ENCODE measurements at regions not wholly inside any gene's neighbourhood (a gene's known extent, or its start where the extent isn't known, plus 50 kb on each side); places are given as distances from the start of the nearest gene placed in this dataset.
"Not testable (repeated sequence)": the region's sequence is repeated elsewhere in the genome, so short reads cannot be mapped to it uniquely, and the experiment has no call there.

GRCh38 chr14:59004012-59004411 is 184.5 kb upstream of the DAAM1 start:
- H3K9me3 ChIP-seq (ENCODE audit: control insufficient read depth, low read depth, low read length): no peaks in the 10 kb centered on the region
- H2BK20ac ChIP-seq (ENCODE audit: low read depth, low read length, poor library complexity, severe bottlenecking): no peak overlapping the region
- Mint-ChIP-seq H3K4me1 (no peaks in the 10 kb centered on the region), H3K27ac (no peak overlapping the region), H3K9me3 (peaks cover 3 to 4% of the 10 kb centered on the region in 2 experiments; a peak in 4 of 5 replicates), H3K36me3 (ENCODE audit: insufficient read depth in 1 of 3, low read depth in 3 of 3) (peaks cover 0 to 7% (median 0%) of the 10 kb centered on the region in 3 experiments; a peak in 1 of 7 replicates), H3K27me3 (ENCODE audit: low read depth) (no peaks in the 10 kb centered on the region; the same call in 1 of the 2 replicates), H3K4me3 (no peak overlapping the region)
- H3K79me1 ChIP-seq (ENCODE audit: insufficient read depth, low read depth, low read length, poor library complexity, severe bottlenecking): no peaks in the 10 kb centered on the region
- H3K27ac ChIP-seq (ENCODE audit: insufficient read length, low read depth, low read length): no peak overlapping the region
- no peak overlapping the region for H2BK5ac ChIP-seq (ENCODE audit: insufficient read length, low read length)
- H3K4ac ChIP-seq (ENCODE audit: low read depth, low read length): no peak overlapping the region
- H3T11ph ChIP-seq (ENCODE audit: low read length): no peak overlapping the region
- DNase-seq: no peak
- no peak overlapping the region for H3K18ac ChIP-seq (ENCODE audit: insufficient read length, low read depth, low read length)
- TF ChIP-seq CTCF (conservative IDR thresholded peaks at IDR 0.05): no peak; the same call in 2 of the 3 replicates
- no peaks in the 10 kb centered on the region for H3K27me3 ChIP-seq (ENCODE audit: insufficient read depth, low read length)
- H2BK15ac ChIP-seq (ENCODE audit: low read depth, low read length): no peak overlapping the region
- H4K5ac ChIP-seq (ENCODE audit: insufficient read length, low read depth, low read length): no peak overlapping the region
- no peaks in the 10 kb centered on the region for H3K79me2 ChIP-seq (ENCODE audit: insufficient read depth, low read length)
- H3K23ac ChIP-seq (ENCODE audit: insufficient read length, low read depth, low read length): no peak overlapping the region
- no peak overlapping the region for H4K91ac ChIP-seq (ENCODE audit: insufficient read length, low read depth, low read length)
- no peak overlapping the region for H2AK5ac ChIP-seq (ENCODE audit: insufficient read length, low read length)
- no peak overlapping the region for H4K8ac ChIP-seq (replicated peaks; ENCODE audit: insufficient read length, low read depth, low read length)
- H3K14ac ChIP-seq (ENCODE audit: insufficient read depth, low read length): no peak overlapping the region
- H4K20me1 ChIP-seq (ENCODE audit: control insufficient read depth, insufficient read depth, insufficient read length): no peaks in the 10 kb centered on the region
- no peaks in the 10 kb centered on the region for H3K23me2 ChIP-seq (ENCODE audit: insufficient read length, low read depth, low read length, poor library complexity, severe bottlenecking)
- no peak overlapping the region for H2BK12ac ChIP-seq (ENCODE audit: insufficient read length, low read depth, low read length)
- no peaks in the 10 kb centered on the region for H3K4me1 ChIP-seq (ENCODE audit: insufficient read depth, low read length)
- H3K56ac ChIP-seq (ENCODE audit: insufficient read length, low read depth, low read length): no peak overlapping the region
- no CpG with 5 or more reads among the region's 2 CpGs for WGBS (ENCODE audit: extremely low coverage, insufficient read length, low lambda C conversion rate)
- no peak overlapping the region for H3K9ac ChIP-seq (ENCODE audit: extremely low read depth, insufficient read length, low read length)
- H2BK120ac ChIP-seq (ENCODE audit: low read depth, low read length, poor library complexity, severe bottlenecking): no peak overlapping the region
- H3K4me2 ChIP-seq (ENCODE audit: insufficient read depth, insufficient read length, low read length): no peak overlapping the region
- H2AFZ ChIP-seq (ENCODE audit: low read length): no peak overlapping the region

GRCh38 chr14:59006179-59006578 is 182.3 kb upstream of the DAAM1 start:
- not testable (repeated sequence) for H3K9me3 ChIP-seq (ENCODE audit: control insufficient read depth, low read depth, low read length); H3K4me1 ChIP-seq (ENCODE audit: insufficient read depth, low read length); H2BK20ac ChIP-seq (ENCODE audit: low read depth, low read length, poor library complexity, severe bottlenecking); H3K23me2 ChIP-seq (ENCODE audit: insufficient read length, low read depth, low read length, poor library complexity, severe bottlenecking); H3K79me2 ChIP-seq (ENCODE audit: insufficient read depth, low read length); H2BK120ac ChIP-seq (ENCODE audit: low read depth, low read length, poor library complexity, severe bottlenecking); H3K27me3 Mint-ChIP-seq (ENCODE audit: low read depth); H4K8ac ChIP-seq (replicated peaks; ENCODE audit: insufficient read length, low read depth, low read length); H3K4me3 Mint-ChIP-seq; H3K4me2 ChIP-seq (ENCODE audit: insufficient read depth, insufficient read length, low read length); H3K27ac ChIP-seq (ENCODE audit: insufficient read length, low read depth, low read length); H3K27ac Mint-ChIP-seq; H3K4ac ChIP-seq (ENCODE audit: low read depth, low read length); H3K9ac ChIP-seq (ENCODE audit: extremely low read depth, insufficient read length, low read length); H3K4me1 Mint-ChIP-seq; H2BK5ac ChIP-seq (ENCODE audit: insufficient read length, low read length); DNase-seq; H2AK5ac ChIP-seq (ENCODE audit: insufficient read length, low read length); H3K9me3 Mint-ChIP-seq; H4K5ac ChIP-seq (ENCODE audit: insufficient read length, low read depth, low read length); H2AFZ ChIP-seq (ENCODE audit: low read length); H4K91ac ChIP-seq (ENCODE audit: insufficient read length, low read depth, low read length); H3K14ac ChIP-seq (ENCODE audit: insufficient read depth, low read length); H3K36me3 Mint-ChIP-seq (ENCODE audit: insufficient read depth in 1 of 3, low read depth in 3 of 3); H2BK12ac ChIP-seq (ENCODE audit: insufficient read length, low read depth, low read length); H2BK15ac ChIP-seq (ENCODE audit: low read depth, low read length); H3T11ph ChIP-seq (ENCODE audit: low read length); H3K23ac ChIP-seq (ENCODE audit: insufficient read length, low read depth, low read length); H3K56ac ChIP-seq (ENCODE audit: insufficient read length, low read depth, low read length); H3K27me3 ChIP-seq (ENCODE audit: insufficient read depth, low read length); H3K79me1 ChIP-seq (ENCODE audit: insufficient read depth, low read depth, low read length, poor library complexity, severe bottlenecking); H4K20me1 ChIP-seq (ENCODE audit: control insufficient read depth, insufficient read depth, insufficient read length); H3K18ac ChIP-seq (ENCODE audit: insufficient read length, low read depth, low read length)
- WGBS (ENCODE audit: extremely low coverage, insufficient read length, low lambda C conversion rate): no CpG with 5 or more reads among the region's 4 CpGs
